Fibroblast of lung (primary cell): ENCODE measurements at regions not wholly inside any gene's neighbourhood (a gene's known extent, or its start where the extent isn't known, plus 50 kb on each side); places are given as distances from the start of the nearest gene placed in this dataset.

Experiments
- DNase-seq, 2 donors: peaks; one replicate each; pipeline versions ENCODE4 v3.0.0 to v3.0.0-alpha.2; 2010; ENCODE audit warnings: low read depth in 2 of 2
- H2AFZ ChIP-seq: 2 replicates; pipeline ENCODE4 v1.5.1; 2012; ENCODE audit warnings: low read length, control low read depth, inconsistent platforms
- H3K27ac ChIP-seq: 2 replicates; pipeline ENCODE4 v1.5.1; 2011; ENCODE audit warnings: low read length, control low read depth; ENCODE audit not compliant: insufficient read depth
- H3K27me3 ChIP-seq: 2 replicates; pipeline ENCODE4 v1.5.1; 2011; ENCODE audit warnings: mild to moderate bottlenecking, low read length; ENCODE audit not compliant: control insufficient read depth, insufficient read depth
- H3K36me3 ChIP-seq: 2 replicates; pipeline ENCODE4 v1.5.1; 2011; ENCODE audit warnings: low read length; ENCODE audit not compliant: control insufficient read depth, insufficient read depth
- H3K4me1 ChIP-seq: 2 replicates; pipeline ENCODE4 v1.5.1; 2011; ENCODE audit warnings: low read length; ENCODE audit not compliant: control insufficient read depth, insufficient read depth; ENCODE audit errors: extremely low read depth
- H3K4me2 ChIP-seq: 2 replicates; pipeline ENCODE4 v1.5.1; 2011; ENCODE audit warnings: low read length, control low read depth; ENCODE audit not compliant: insufficient read depth; ENCODE audit errors: extremely low read depth
- H3K4me3 ChIP-seq, 4 experiments: fragments of 200-600 bp in 1 of 4; sonication (generic) in 1 of 4; replicated peaks in 1 of 4; 2 replicates each; pipeline ENCODE4 v1.5.1; 2011 to 2016; ENCODE audit warnings: low read length in 4 of 4, low read depth in 3 of 4, mild to moderate bottlenecking in 3 of 4, control low read depth in 2 of 4, inconsistent platforms in 1 of 4, mixed read lengths in 1 of 4; ENCODE audit not compliant: insufficient read depth in 1 of 4; ENCODE audit errors: control extremely low read depth in 1 of 4
- H3K79me2 ChIP-seq: 2 replicates; pipeline ENCODE4 v1.5.1; 2012; ENCODE audit warnings: mild to moderate bottlenecking, low read length, inconsistent platforms; ENCODE audit not compliant: control insufficient read depth, insufficient read depth
- H3K9ac ChIP-seq: 2 replicates; pipeline ENCODE4 v1.5.1; 2011; ENCODE audit warnings: mild to moderate bottlenecking, low read length, control low read depth; ENCODE audit not compliant: insufficient read depth
- H3K9me3 ChIP-seq: 2 replicates; pipeline ENCODE4 v1.5.1; 2012; ENCODE audit warnings: low read depth, low read length; ENCODE audit not compliant: control insufficient read depth, insufficient read depth
- H4K20me1 ChIP-seq: 2 replicates; pipeline ENCODE4 v1.5.1; 2011; ENCODE audit warnings: low read length; ENCODE audit not compliant: control insufficient read depth, insufficient read depth; ENCODE audit errors: extremely low read depth
- EZH2 ChIP-seq: IDR thresholded peaks from 2 replicates; pipeline ENCODE4 v1.5.1; 2012; ENCODE audit warnings: low read length, control low read depth, mild to moderate bottlenecking; ENCODE audit errors: missing control alignments
- TF ChIP-seq, protein P1 (sequence below), 2 donors: IDR thresholded peaks in 1 of 2; conservative IDR thresholded peaks in 1 of 2; 1 replicate in 1 of 2; 2 replicates in 1 of 2; pipeline ENCODE4 v1.5.1; 2011 to 2012; ENCODE audit warnings: low read length in 2 of 2, control low read depth in 1 of 2, inconsistent platforms in 1 of 2, low read depth in 1 of 2, mild to moderate bottlenecking in 1 of 2

DNA sequence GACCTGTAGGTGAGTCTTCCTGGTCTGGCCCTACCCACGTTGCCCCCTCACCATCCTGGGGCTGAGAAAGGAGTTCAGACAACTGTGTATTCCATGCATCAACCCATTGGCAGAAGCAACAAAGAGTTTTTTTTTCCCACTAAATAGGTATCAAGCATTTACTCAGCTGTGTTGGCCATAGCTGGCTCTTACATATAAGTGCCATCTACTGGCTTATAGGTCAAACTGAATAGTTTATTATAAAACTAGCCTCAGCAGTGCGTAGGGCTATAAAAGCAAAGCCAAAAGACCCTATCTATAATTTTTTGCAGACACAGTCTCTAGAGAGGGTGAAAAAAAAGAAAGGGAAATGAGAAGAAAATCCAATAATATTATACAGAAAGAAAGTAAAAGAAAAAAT lies 765.2 kb upstream of the MGAT4C start:
- Histone ChIP-seq H3K4me1 (no peaks in the 10 kb centered on the region), H3K9me3 (no peaks in the 10 kb centered on the region), H4K20me1 (no peaks in the 10 kb centered on the region), H2AFZ (no peak overlapping the region), H3K4me3 (no peak overlapping the region), H3K27ac (no peak overlapping the region), H3K9ac (no peak overlapping the region), H3K4me2 (no peak overlapping the region), H3K79me2 (no peaks in the 10 kb centered on the region), H3K27me3 (no peaks in the 10 kb centered on the region), H3K36me3 (no peaks in the 10 kb centered on the region)
- no peak for DNase-seq
- TF ChIP-seq, protein P1, sequence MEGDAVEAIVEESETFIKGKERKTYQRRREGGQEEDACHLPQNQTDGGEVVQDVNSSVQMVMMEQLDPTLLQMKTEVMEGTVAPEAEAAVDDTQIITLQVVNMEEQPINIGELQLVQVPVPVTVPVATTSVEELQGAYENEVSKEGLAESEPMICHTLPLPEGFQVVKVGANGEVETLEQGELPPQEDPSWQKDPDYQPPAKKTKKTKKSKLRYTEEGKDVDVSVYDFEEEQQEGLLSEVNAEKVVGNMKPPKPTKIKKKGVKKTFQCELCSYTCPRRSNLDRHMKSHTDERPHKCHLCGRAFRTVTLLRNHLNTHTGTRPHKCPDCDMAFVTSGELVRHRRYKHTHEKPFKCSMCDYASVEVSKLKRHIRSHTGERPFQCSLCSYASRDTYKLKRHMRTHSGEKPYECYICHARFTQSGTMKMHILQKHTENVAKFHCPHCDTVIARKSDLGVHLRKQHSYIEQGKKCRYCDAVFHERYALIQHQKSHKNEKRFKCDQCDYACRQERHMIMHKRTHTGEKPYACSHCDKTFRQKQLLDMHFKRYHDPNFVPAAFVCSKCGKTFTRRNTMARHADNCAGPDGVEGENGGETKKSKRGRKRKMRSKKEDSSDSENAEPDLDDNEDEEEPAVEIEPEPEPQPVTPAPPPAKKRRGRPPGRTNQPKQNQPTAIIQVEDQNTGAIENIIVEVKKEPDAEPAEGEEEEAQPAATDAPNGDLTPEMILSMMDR (conservative IDR thresholded peaks at IDR 0.05 in 1 of 2, IDR thresholded peaks at IDR 0.05 in 1 of 2; ENCODE audit: low read depth in 1 of 2, low read length in 2 of 2), result no peak
- no peak for TF ChIP-seq EZH2

DNA sequence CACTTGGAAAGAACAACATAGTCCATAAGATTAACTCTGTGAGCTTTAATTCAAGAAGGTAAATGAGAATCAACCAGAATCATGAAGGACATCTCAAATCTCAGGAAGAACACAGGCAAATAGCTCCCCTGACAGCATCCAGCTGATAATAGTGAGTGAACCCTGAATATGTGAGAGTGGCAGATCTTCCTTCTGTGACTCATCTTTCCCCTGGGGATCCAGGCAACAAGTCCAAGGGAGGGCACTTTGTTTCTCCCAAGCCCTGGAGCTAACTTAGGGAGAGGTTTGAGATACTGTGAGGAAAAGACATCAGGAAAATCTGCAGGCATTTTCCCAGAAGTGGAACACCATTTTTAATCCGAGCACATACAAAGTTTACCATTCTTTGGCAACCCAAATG lies 763.9 kb upstream of the MGAT4C start:
- TF ChIP-seq, protein P1 (conservative IDR thresholded peaks at IDR 0.05 in 1 of 2, IDR thresholded peaks at IDR 0.05 in 1 of 2; ENCODE audit: low read depth in 1 of 2, low read length in 2 of 2), result no peak
- TF ChIP-seq EZH2, result no peak

DNA sequence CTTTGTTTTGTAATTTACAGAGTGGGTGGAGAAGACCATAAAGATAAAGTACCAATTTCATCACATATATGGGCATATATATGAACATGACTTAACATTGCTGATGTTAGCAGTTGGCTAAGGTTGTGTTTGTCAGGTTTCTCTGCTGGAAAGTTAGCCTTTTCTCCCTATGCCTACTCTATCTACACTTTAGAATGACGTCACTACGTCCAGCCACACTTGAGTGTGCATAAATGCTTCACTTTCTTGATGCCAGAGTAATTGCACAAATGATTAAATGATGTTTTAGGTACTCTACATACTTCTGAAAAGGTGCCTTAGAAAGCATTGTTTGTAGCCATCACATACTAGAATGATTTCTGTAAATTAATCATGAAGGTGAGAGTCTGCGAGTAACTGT lies 759.2 kb upstream of the MGAT4C start:
- Histone ChIP-seq H3K36me3 (no peaks in the 10 kb centered on the region), H2AFZ (no peak overlapping the region), H3K27ac (no peak overlapping the region), H3K4me2 (no peak overlapping the region), H3K9ac (no peak overlapping the region), H3K9me3 (no peaks in the 10 kb centered on the region), H3K4me1 (no peaks in the 10 kb centered on the region), H3K27me3 (no peaks in the 10 kb centered on the region), H3K4me3 (no peak overlapping the region), H4K20me1 (no peaks in the 10 kb centered on the region), H3K79me2 (no peaks in the 10 kb centered on the region)
- no peak for DNase-seq
- TF ChIP-seq, protein P1 (conservative IDR thresholded peaks at IDR 0.05 in 1 of 2, IDR thresholded peaks at IDR 0.05 in 1 of 2; ENCODE audit: low read depth in 1 of 2, low read length in 2 of 2), result no peak
- TF ChIP-seq EZH2, result no peak

More for the DNA sequence above, 763.9 kb upstream of the MGAT4C start:
- no peaks in the 10 kb centered on the region for H3K36me3 ChIP-seq
- H3K9ac ChIP-seq, result no peak overlapping the region
- no peaks in the 10 kb centered on the region for H3K4me1 ChIP-seq
- H3K9me3 ChIP-seq, result no peaks in the 10 kb centered on the region
- no peak overlapping the region for H3K27ac ChIP-seq
- no peaks in the 10 kb centered on the region for H3K79me2 ChIP-seq
- H3K4me2 ChIP-seq, result no peak overlapping the region
- H2AFZ ChIP-seq, result no peak overlapping the region
- no peak overlapping the region for H3K4me3 ChIP-seq
- no peaks in the 10 kb centered on the region for H4K20me1 ChIP-seq
- DNase-seq, result peak in 1 of 2 donors; percentile 1
- H3K27me3 ChIP-seq, result no peaks in the 10 kb centered on the region
